ENCODE measurements at regions not wholly inside any gene's neighbourhood (a gene's known extent, or its start where the extent isn't known, plus 50 kb on each side); places are given as distances from the start of the nearest gene placed in this dataset.
"Not testable (repeated sequence)": the region's sequence is repeated elsewhere in the genome, so short reads cannot be mapped to it uniquely, and the experiment has no call there.

GRCh38 chr13:87821512-87821911 lies 150.3 kb downstream of the SLITRK5 start:
- no peaks in the 10 kb centered on the region for H3K27me3 ChIP-seq
- H3K9me3 ChIP-seq, result no peaks in the 10 kb centered on the region
- 83 to 86% methylated on average over 4 of the region's 4 CpGs for WGBS, 2 donors
- intact Hi-C loops (cut with DNase I), result no loop called here
- no peak overlapping the region for H3K27ac ChIP-seq
- ATAC-seq, result no peak
- no peak for DNase-seq
- no peak overlapping the region for H3K4me3 ChIP-seq
- no peaks in the 10 kb centered on the region for H3K4me1 ChIP-seq
- TF ChIP-seq, protein P1, sequence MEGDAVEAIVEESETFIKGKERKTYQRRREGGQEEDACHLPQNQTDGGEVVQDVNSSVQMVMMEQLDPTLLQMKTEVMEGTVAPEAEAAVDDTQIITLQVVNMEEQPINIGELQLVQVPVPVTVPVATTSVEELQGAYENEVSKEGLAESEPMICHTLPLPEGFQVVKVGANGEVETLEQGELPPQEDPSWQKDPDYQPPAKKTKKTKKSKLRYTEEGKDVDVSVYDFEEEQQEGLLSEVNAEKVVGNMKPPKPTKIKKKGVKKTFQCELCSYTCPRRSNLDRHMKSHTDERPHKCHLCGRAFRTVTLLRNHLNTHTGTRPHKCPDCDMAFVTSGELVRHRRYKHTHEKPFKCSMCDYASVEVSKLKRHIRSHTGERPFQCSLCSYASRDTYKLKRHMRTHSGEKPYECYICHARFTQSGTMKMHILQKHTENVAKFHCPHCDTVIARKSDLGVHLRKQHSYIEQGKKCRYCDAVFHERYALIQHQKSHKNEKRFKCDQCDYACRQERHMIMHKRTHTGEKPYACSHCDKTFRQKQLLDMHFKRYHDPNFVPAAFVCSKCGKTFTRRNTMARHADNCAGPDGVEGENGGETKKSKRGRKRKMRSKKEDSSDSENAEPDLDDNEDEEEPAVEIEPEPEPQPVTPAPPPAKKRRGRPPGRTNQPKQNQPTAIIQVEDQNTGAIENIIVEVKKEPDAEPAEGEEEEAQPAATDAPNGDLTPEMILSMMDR (IDR thresholded peaks at IDR 0.05), result no peak
- no peaks in the 10 kb centered on the region for H3K36me3 ChIP-seq

DNA sequence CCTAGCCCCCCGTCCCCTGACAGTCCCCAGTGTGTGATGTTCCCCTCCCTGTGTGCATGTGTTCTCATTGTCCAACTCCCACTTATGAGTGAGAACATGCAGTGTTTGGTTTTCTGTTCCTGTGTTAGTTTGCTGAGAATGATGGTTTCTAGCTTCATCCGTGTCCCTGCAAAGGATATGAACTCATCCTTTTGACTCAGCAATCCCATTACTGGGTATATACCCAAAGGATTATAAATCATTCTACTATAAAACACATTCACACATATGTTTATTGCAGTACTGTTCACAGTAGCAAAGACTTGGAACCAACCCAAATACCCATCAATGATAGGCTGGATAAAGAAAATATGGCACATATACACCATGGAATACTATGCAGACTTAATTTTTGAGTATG lies 155.1 kb downstream of the SLITRK5 start:
- H3K4me3 ChIP-seq; ATAC-seq; H3K9me3 ChIP-seq; DNase-seq; H3K27ac ChIP-seq; H3K27me3 ChIP-seq; intact Hi-C loops (cut with DNase I); H3K4me1 ChIP-seq; H3K36me3 ChIP-seq: not testable (repeated sequence)
- 47 to 50% methylated on average over 2 of the region's 2 CpGs for WGBS, 2 donors

DNA sequence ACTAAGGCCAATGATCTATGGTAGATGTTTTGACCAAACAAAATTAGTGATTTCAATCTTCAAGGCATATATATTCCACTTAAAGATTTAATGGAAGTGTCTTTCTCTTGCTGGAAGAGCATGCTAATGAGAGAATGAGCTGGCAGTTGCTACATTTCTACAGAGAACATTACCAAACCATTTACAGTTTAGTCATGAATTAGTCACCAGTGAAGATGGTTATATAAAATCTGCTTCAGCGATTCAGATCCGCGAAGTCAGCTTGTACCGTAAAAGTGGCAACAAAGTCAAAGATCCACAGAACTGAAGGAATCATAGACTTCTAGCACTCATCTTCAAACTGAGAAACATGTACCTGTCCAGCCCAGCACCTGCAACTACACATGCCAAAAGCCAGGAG lies 156.3 kb downstream of the SLITRK5 start:
- intact Hi-C loops (cut with DNase I), result no loop called here
- Histone ChIP-seq H3K27ac (no peak overlapping the region), H3K9me3 (no peaks in the 10 kb centered on the region), H3K36me3 (no peaks in the 10 kb centered on the region), H3K4me1 (no peaks in the 10 kb centered on the region), H3K4me3 (no peak overlapping the region), H3K27me3 (no peaks in the 10 kb centered on the region)
- ATAC-seq (no peak), DNase-seq (no peak)
- TF ChIP-seq, protein P1 (IDR thresholded peaks at IDR 0.05), result no peak
- WGBS, 2 donors, result 89 to 96% methylated on average over 4 of the region's 4 CpGs

GRCh38 chr13:87837522-87837921 lies 166.4 kb downstream of the SLITRK5 start:
- 39 to 41% methylated on average over 1 of the region's 1 CpG for WGBS, 2 donors

GRCh38 chr13:87837946-87838345 lies 166.8 kb downstream of the SLITRK5 start:
- 28 to 36% methylated on average over 1 of the region's 1 CpG for WGBS, 2 donors
- DNase-seq, result no peak
- no peak for ATAC-seq
- H3K27ac ChIP-seq, result no peak overlapping the region
- TF ChIP-seq, protein P1 (IDR thresholded peaks at IDR 0.05), result no peak
- H3K9me3 ChIP-seq, result peaks cover 0 to 5% (median 0%) of the 10 kb centered on the region in 11 donors
- intact Hi-C loops (cut with DNase I), result no loop called here
- H3K27me3 ChIP-seq, result no peaks in the 10 kb centered on the region
- no peaks in the 10 kb centered on the region for H3K36me3 ChIP-seq
- no peaks in the 10 kb centered on the region for H3K4me1 ChIP-seq
- H3K4me3 ChIP-seq, result no peak overlapping the region

More at GRCh38 chr13:87837522-87837921, 166.4 kb downstream of the SLITRK5 start:
- TF ChIP-seq, protein P1 (IDR thresholded peaks at IDR 0.05), result no peak
- ATAC-seq (no peak), DNase-seq (no peak)
- intact Hi-C loops (cut with DNase I), result no loop called here
- H3K27ac ChIP-seq, result no peak overlapping the region
- H3K9me3 ChIP-seq, result peaks cover 0 to 5% (median 0%) of the 10 kb centered on the region in 11 donors
- no peak overlapping the region for H3K4me3 ChIP-seq
- no peaks in the 10 kb centered on the region for H3K36me3 ChIP-seq
- no peaks in the 10 kb centered on the region for H3K4me1 ChIP-seq
- H3K27me3 ChIP-seq, result no peaks in the 10 kb centered on the region

Measured in heart right ventricle (tissue), 16 donors.